Central memory CD8-positive, alpha-beta T cell (primary cell): ENCODE measurements at regions not wholly inside any gene's neighbourhood (a gene's known extent, or its start where the extent isn't known, plus 50 kb on each side); places are given as distances from the start of the nearest gene placed in this dataset.

Experiments used
- ATAC-seq: fragments of 150-1000 bp; cut with Tn5 transposase; replicated peaks from 2 replicates; pipeline ENCODE4 v1.10.0; 2022; ENCODE audit warnings: mild to moderate bottlenecking, moderate FRiP score, moderate number of reproducible peaks; ENCODE audit not compliant: poor library complexity, severe bottlenecking; ENCODE audit errors: extremely low read depth
- DNase-seq, 2 donors: peaks; one replicate each; pipeline ENCODE4 v3.0.0; 2021; ENCODE audit warnings: low spot score in 2 of 2
- H3K27ac Mint-ChIP-seq: one replicate; pipeline ENCODE4 v1.8.0; 2022; ENCODE audit warnings: low read depth, mild to moderate bottlenecking, moderate library complexity, mixed read lengths
- H3K27me3 Mint-ChIP-seq: one replicate; pipeline ENCODE4 v1.8.0; 2022; ENCODE audit warnings: mixed read lengths
- H3K36me3 Mint-ChIP-seq: one replicate; pipeline ENCODE4 v1.8.0; 2022; ENCODE audit warnings: mild to moderate bottlenecking, moderate library complexity, mixed read lengths; ENCODE audit not compliant: insufficient read depth
- H3K4me1 Mint-ChIP-seq: one replicate; pipeline ENCODE4 v1.8.0; 2022; ENCODE audit warnings: mixed read lengths
- H3K4me3 Mint-ChIP-seq: one replicate; pipeline ENCODE4 v1.8.0; 2022; ENCODE audit warnings: mild to moderate bottlenecking, moderate library complexity, mixed read lengths
- H3K9me3 Mint-ChIP-seq: one replicate; pipeline ENCODE4 v1.8.0; 2022; ENCODE audit warnings: mixed read lengths

DNA sequence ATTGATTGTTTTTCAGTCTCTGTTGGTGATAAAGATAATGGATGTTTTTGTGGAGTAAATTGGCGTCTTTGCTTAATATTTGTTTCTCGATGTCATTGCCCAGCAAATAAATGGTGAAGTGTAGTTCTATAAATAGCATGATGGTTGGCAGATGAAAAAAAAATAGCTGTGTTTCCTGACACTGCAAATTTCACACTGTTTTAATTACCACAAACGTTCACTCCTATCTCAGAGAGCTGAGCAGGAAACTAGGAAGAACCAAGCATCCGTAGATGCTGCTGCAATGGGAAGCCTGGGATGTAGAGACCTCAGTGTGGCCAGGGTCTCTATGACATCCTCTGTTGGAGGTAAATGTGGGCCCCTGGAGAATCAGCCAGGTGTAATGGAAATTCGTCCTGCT is 183.2 kb downstream of the CYRIA start:
- H3K4me1 Mint-ChIP-seq: no peaks in the 10 kb centered on the region
- no peak for DNase-seq
- H3K9me3 Mint-ChIP-seq: no peaks in the 10 kb centered on the region
- no peak overlapping the region for H3K4me3 Mint-ChIP-seq
- no peak overlapping the region for H3K27ac Mint-ChIP-seq
- no peaks in the 10 kb centered on the region for H3K36me3 Mint-ChIP-seq
- H3K27me3 Mint-ChIP-seq: peaks cover 4% of the 10 kb centered on the region
- no peak for ATAC-seq

DNA sequence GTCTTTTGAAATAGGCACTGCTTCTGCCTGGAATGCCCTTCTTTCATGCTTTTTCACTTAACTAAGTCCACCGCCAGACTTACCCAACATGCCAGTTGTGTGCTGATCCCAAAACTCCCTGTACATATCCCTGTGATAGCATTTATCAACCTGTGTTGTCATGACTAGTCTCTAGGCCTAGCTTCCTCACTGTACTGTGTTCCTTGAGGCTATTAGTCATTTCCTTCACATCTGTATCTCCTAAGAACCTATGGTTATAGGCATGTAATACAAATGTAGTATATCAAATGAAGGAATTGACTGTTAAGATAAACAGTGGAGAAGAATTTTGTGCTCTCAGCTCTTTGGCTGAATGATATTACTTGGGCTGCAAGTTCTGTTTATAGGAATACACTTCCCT is 184.3 kb downstream of the CYRIA start:
- Mint-ChIP-seq H3K4me3 (no peak overlapping the region), H3K4me1 (no peaks in the 10 kb centered on the region), H3K9me3 (no peaks in the 10 kb centered on the region), H3K36me3 (no peaks in the 10 kb centered on the region), H3K27ac (no peak overlapping the region), H3K27me3 (no peaks in the 10 kb centered on the region)
- ATAC-seq (no peak), DNase-seq (no peak)

DNA sequence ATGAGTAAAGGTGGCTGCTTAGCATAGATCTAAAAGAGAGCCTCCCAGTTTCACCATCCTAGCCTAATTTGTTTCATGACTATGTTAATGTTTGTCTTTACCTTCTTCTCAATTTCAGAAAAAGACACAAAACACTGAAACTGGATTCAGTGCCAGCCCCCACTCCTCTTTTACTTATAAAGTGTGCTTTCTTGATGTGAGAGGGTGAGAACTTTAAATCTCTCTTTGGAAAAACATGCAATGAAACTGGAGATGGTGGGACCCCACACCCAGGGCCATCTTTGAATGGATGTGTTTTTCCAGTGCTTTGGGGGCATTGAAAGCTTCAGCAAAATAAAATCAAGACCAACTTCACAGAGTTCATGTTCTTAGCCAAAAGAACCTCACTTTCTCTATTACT is 185.9 kb downstream of the CYRIA start:
- no peaks in the 10 kb centered on the region for H3K9me3 Mint-ChIP-seq
- DNase-seq (no peak), ATAC-seq (no peak)
- no peak overlapping the region for H3K27ac Mint-ChIP-seq
- no peaks in the 10 kb centered on the region for H3K4me1 Mint-ChIP-seq
- H3K4me3 Mint-ChIP-seq: no peak overlapping the region
- H3K27me3 Mint-ChIP-seq: no peaks in the 10 kb centered on the region
- no peaks in the 10 kb centered on the region for H3K36me3 Mint-ChIP-seq

DNA sequence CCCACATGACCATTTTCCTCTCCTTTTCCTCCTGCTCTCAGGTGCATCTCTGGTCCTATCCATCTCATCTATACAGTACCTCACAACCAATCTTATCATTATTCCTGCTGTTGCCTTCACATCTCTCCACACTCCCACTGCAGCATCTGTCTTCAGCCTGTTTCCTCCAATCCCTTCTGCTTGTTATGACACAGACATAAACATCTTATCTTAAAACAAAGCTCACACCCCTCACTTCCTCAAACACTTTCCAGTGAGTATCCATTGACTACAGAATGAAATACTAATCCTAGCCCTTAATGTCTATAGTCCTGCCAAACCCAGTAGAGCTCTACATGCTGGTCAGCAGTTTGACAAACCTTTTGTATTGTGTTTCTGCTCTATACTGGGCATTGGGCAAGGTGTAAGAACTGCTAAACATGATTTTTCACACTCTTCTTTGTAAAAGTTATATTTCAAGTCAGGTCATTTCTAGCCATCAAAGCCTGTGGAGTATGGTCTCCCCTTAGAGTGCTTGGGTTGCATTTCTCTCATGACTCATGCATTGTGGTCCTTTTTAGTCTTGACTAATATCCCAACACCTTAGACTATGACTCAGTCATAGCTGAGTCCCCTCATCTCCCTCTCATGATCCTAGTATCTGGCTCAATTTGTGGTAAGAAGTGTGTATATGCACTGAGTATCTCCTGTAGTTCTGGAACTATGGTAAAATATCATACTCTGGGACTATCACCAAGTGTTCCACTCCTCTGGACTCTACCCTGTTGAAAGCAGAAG is 187.0 kb downstream of the CYRIA start:
- Mint-ChIP-seq H3K36me3 (no peaks in the 10 kb centered on the region), H3K4me1 (no peaks in the 10 kb centered on the region), H3K4me3 (no peak overlapping the region), H3K9me3 (no peaks in the 10 kb centered on the region), H3K27ac (no peak overlapping the region), H3K27me3 (no peaks in the 10 kb centered on the region)
- DNase-seq: no peak
- no peak for ATAC-seq

DNA sequence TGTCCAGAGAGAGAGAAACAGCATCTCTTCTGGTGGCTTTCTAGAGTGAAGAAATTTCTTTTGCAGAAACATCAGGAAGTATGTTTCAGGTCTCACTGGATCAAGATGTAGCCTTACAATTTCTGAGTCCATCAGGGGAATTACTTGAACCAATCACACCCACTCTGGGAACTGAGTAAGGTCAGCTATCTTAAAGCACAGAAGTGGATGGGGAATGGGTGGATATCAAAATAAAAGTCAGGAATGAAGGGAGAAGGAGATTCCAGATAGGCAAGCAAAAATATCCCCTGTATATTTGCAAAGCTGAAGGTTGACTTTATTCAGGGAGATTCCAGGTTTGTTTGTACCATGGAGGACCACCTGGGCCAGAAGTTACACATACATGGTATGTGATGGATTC is 188.0 kb downstream of the CYRIA start:
- Mint-ChIP-seq H3K36me3 (no peaks in the 10 kb centered on the region), H3K9me3 (no peaks in the 10 kb centered on the region), H3K4me1 (no peaks in the 10 kb centered on the region), H3K27me3 (no peaks in the 10 kb centered on the region), H3K4me3 (no peak overlapping the region), H3K27ac (no peak overlapping the region)
- ATAC-seq (no peak), DNase-seq (no peak)

DNA sequence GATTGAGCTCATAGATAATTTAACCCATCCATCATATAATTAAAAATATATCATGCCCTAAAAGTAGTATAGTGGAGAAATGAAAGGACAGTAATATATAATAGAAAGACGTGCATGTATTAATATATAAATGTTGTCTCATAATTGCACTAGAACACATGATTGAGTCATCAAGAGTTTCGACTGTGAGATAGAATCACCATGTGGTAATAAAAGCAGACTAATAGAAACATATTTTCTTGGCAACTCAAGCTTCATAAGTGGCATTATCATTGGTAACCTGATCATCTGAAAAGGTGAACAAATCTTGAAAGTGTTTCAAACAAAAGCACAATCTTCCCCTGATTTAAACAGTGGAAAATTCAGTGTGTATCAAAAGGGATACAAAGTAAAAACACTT is 188.8 kb downstream of the CYRIA start:
- no peak overlapping the region for H3K4me3 Mint-ChIP-seq
- H3K36me3 Mint-ChIP-seq: no peaks in the 10 kb centered on the region
- H3K27me3 Mint-ChIP-seq: no peaks in the 10 kb centered on the region
- DNase-seq: no peak
- no peak overlapping the region for H3K27ac Mint-ChIP-seq
- no peaks in the 10 kb centered on the region for H3K9me3 Mint-ChIP-seq
- ATAC-seq: no peak
- no peaks in the 10 kb centered on the region for H3K4me1 Mint-ChIP-seq

DNA sequence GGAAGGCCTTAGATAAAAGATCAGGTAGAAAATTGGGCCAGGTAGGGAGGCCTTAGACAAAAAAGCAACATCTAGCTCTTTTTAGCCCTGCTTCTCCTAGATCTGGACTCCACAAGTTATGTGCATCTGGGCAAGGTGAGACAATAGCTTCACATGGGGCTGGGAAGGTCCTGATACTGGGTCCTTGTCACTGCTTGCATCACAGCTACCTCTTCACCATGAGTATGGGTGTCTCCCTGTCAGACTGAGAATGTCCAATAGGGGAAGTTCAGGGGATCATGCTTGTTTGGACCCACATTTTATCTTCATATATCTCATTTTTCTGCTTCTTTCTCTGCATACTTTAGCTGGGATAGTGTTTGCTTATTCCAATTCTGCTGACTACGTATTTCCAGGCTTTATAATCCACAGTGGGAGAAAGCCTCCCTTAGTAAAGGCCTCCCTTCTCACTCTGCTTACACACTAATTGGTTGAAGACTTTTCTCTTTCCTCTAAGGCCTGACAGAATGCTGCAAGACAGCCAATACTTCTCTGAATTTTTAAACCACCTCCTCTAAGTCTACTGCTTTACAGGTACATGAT is 189.6 kb downstream of the CYRIA start:
- Mint-ChIP-seq H3K27ac (no peak overlapping the region), H3K4me1 (no peaks in the 10 kb centered on the region), H3K27me3 (no peaks in the 10 kb centered on the region), H3K4me3 (no peak overlapping the region), H3K9me3 (no peaks in the 10 kb centered on the region), H3K36me3 (no peaks in the 10 kb centered on the region)
- ATAC-seq (no peak), DNase-seq (no peak)

DNA sequence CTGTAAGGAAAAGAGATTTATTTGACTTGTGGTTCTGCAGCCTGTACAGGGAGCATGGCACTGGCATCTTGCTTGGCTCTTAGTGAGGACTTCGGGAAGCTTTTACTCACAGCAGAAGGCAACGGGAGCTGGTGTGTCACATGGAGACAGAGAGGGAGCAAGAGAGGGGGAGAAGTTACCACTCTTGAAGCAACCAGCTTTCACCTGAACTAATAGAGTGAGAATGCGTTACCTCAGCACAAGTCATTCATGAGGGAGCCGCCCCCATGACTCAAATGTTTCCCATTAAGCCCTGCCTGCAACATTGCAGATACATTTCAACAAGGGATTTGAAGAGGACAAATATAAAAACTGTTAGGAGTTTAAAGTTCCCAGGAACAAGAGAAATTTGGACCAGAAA is 190.0 kb downstream of the CYRIA start:
- DNase-seq: no peak
- ATAC-seq: no peak
- H3K4me1 Mint-ChIP-seq: no peaks in the 10 kb centered on the region
- H3K27ac Mint-ChIP-seq: no peak overlapping the region
- no peak overlapping the region for H3K4me3 Mint-ChIP-seq
- H3K27me3 Mint-ChIP-seq: no peaks in the 10 kb centered on the region
- no peaks in the 10 kb centered on the region for H3K9me3 Mint-ChIP-seq
- no peaks in the 10 kb centered on the region for H3K36me3 Mint-ChIP-seq

DNA sequence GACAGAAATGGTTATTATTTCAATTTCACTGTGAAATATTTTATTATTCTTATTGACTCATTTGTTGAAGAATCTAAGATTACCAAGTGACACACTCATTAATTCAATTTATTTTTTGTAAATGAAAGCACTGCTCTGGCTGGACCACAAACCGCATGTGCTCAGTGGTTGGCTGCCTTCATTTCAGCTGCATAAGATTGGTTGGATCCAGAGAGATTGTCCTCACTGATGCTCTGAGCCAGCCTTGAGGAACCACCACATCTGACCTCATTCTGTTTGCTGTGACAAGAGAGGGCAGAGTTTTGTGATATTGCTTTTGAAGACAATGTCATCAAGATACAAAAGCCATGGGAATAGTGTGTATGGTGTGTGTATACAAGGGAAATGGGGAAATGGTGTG is 192.1 kb downstream of the CYRIA start:
- H3K4me3 Mint-ChIP-seq: no peak overlapping the region
- H3K4me1 Mint-ChIP-seq: no peaks in the 10 kb centered on the region
- no peak overlapping the region for H3K27ac Mint-ChIP-seq
- H3K36me3 Mint-ChIP-seq: no peaks in the 10 kb centered on the region
- DNase-seq (no peak), ATAC-seq (no peak)
- no peaks in the 10 kb centered on the region for H3K27me3 Mint-ChIP-seq
- H3K9me3 Mint-ChIP-seq: no peaks in the 10 kb centered on the region

DNA sequence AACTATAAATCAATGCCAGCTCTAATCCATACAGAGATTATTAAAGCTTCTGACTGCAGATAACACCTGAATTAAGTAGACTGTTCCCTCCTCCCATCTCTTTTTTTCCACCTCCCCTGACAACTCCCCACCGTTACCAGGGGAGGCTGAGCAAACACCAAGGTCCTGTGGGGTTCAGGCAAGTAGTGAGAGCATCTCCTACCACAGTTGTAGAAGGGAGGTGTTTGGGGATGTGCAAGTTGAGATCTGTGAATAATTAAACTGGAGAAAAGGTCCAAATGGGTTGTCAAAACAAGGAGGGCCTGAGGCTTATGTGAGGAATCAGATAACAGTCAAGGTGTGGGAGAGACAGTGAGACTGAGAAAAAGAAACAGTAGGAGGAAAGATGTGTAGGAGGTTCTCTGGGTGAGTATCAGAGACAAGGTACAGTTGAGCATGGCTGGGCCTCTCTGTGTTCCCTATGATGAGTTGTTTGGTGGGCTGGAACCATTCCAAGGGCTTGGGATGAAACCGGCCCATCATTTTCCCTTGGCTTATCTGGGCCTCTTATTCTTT is 194.6 kb downstream of the CYRIA start:
- no peaks in the 10 kb centered on the region for H3K4me1 Mint-ChIP-seq
- no peak overlapping the region for H3K27ac Mint-ChIP-seq
- DNase-seq (no peak), ATAC-seq (no peak)
- H3K36me3 Mint-ChIP-seq: no peaks in the 10 kb centered on the region
- no peak overlapping the region for H3K4me3 Mint-ChIP-seq
- no peaks in the 10 kb centered on the region for H3K9me3 Mint-ChIP-seq
- H3K27me3 Mint-ChIP-seq: no peaks in the 10 kb centered on the region

DNA sequence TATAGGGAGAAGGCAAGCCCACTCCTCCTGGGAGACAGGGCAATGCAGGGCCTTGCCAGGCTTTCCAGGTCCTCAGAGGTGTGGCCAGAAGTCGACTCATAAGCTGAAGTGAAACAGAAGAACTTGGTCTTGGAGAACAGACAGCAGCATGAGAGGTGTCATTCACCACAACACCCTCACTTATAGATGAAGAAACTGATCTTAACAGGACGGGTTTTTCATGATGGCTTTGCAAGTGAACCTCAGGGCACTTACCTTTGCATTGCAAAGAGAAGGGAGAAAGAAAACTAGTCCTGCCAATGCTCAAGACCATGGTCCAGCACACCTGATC is 198.8 kb downstream of the CYRIA start:
- no peak overlapping the region for H3K4me3 Mint-ChIP-seq
- H3K36me3 Mint-ChIP-seq: no peaks in the 10 kb centered on the region
- no peak for ATAC-seq
- no peak for DNase-seq
- no peaks in the 10 kb centered on the region for H3K4me1 Mint-ChIP-seq
- no peak overlapping the region for H3K27ac Mint-ChIP-seq
- H3K27me3 Mint-ChIP-seq: no peaks in the 10 kb centered on the region
- no peaks in the 10 kb centered on the region for H3K9me3 Mint-ChIP-seq

DNA sequence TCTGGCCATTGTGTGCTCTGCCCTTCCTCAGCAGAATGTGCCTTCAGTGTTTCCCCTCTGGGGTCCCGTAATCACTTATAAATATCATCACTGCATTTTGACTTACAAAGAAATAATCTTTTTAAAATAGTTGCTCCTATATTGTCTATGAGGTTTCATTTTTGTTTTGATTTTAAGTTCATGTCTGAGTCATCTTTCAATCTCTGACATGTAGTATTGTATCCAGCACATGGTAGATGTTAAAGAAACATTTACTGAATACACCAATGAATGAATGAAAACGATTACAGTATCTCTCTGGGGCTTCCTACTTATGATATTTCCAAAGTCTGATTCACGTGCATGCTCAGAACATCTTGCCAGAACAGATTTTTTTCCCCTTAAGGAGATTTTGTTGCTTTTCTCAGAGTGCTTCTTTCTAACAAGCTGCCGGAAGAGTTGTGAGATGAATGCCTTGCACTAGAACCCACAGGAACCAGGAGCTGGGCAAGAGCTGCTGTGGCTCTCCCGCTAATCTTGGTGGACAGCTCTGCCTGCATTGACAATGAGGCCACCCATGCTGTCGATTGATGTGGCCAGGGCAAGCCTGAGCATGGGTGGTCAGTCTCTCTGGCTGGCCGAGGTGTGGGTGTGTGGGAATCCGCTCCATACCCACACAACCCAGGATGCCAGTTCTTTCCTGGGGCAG is 199.4 kb downstream of the CYRIA start:
- ATAC-seq (no peak), DNase-seq (no peak)
- Mint-ChIP-seq H3K27me3 (no peaks in the 10 kb centered on the region), H3K36me3 (no peaks in the 10 kb centered on the region), H3K4me3 (no peak overlapping the region), H3K27ac (no peak overlapping the region), H3K9me3 (no peaks in the 10 kb centered on the region), H3K4me1 (no peaks in the 10 kb centered on the region)

DNA sequence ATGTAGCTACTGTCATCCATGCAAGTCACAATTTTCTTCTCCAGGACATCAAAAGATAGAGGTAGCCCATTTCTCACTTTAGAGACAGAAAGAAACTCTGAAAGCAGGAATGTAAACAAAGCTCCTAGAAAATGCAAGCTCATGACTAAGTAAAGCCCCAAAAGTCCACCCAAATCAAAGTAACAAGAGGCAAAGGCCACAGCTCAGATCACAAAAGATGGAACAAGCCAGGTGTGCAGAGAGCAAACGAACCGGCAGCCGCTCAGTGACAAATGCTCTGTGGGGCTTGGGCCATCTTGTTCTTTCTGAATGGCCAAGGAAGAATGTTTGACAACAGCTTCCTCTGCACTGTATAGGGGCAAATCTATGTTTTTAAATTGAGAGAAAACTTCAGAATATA is 201.0 kb downstream of the CYRIA start:
- no peaks in the 10 kb centered on the region for H3K36me3 Mint-ChIP-seq
- DNase-seq (no peak), ATAC-seq (no peak)
- H3K9me3 Mint-ChIP-seq: peaks cover 5% of the 10 kb centered on the region
- no peak overlapping the region for H3K27ac Mint-ChIP-seq
- no peaks in the 10 kb centered on the region for H3K4me1 Mint-ChIP-seq
- no peak overlapping the region for H3K4me3 Mint-ChIP-seq
- H3K27me3 Mint-ChIP-seq: no peaks in the 10 kb centered on the region
